Suprapubic skin (tissue), 4 donors: ENCODE measurements at regions not wholly inside any gene's neighbourhood (a gene's known extent, or its start where the extent isn't known, plus 50 kb on each side); places are given as distances from the start of the nearest gene placed in this dataset.

ENCODE experiments used
- DNase-seq, 2 donors: peaks; one replicate each; pipeline ENCODE4 v3.0.0-alpha.2; 2019; ENCODE audit warnings: low spot score in 2 of 2
- H3K27ac ChIP-seq: fragments of 200-600 bp; sonication (generic); one replicate; pipeline ENCODE4 v1.5.1; 2019
- H3K27me3 ChIP-seq: fragments of 200-600 bp; sonication (generic); one replicate; pipeline ENCODE4 v1.5.1; 2019
- H3K36me3 ChIP-seq: fragments of 200-600 bp; sonication (generic); one replicate; pipeline ENCODE4 v1.5.1; 2019
- H3K4me1 ChIP-seq: fragments of 200-600 bp; sonication (generic); one replicate; pipeline ENCODE4 v1.5.1; 2019
- H3K4me3 ChIP-seq: fragments of 200-600 bp; sonication (generic); one replicate; pipeline ENCODE4 v1.5.1; 2019; ENCODE audit warnings: mild to moderate bottlenecking
- H3K9me3 ChIP-seq: fragments of 200-600 bp; sonication (generic); one replicate; pipeline ENCODE4 v1.5.1; 2019
- CTCF ChIP-seq, 2 donors: fragments of 200-600 bp in 1 of 2; fragments of 450-650 bp in 1 of 2; sonication (generic) in 1 of 2; IDR thresholded peaks; one replicate each; pipeline ENCODE4 v1.5.1; 2016 to 2019; ENCODE audit warnings: antibody characterized with exemption in 2 of 2, mild to moderate bottlenecking in 1 of 2, moderate library complexity in 1 of 2
- EP300 ChIP-seq: sonication (generic); formaldehyde crosslinking; IDR thresholded peaks from one replicate; pipeline ENCODE4 v1.6.1; 2017; ENCODE audit warnings: antibody characterized with exemption
- POLR2A ChIP-seq, 2 donors: fragments of 450-650 bp; IDR thresholded peaks; one replicate each; pipeline ENCODE4 v1.6.1; 2017; ENCODE audit warnings: antibody characterized with exemption in 2 of 2, mild to moderate bottlenecking in 2 of 2, moderate library complexity in 2 of 2
- POLR2AphosphoS5 ChIP-seq, 3 donors: sonication (generic); formaldehyde crosslinking; IDR thresholded peaks; one replicate each; pipeline ENCODE4 v1.6.1; 2017; ENCODE audit warnings: antibody characterized with exemption in 3 of 3
- WGBS: methylation state at CpG from one replicate; pipeline ENCODE4 v1.1.5; 2018; 5-methylcytosine and 5-hydroxymethylcytosine counted together

DNA sequence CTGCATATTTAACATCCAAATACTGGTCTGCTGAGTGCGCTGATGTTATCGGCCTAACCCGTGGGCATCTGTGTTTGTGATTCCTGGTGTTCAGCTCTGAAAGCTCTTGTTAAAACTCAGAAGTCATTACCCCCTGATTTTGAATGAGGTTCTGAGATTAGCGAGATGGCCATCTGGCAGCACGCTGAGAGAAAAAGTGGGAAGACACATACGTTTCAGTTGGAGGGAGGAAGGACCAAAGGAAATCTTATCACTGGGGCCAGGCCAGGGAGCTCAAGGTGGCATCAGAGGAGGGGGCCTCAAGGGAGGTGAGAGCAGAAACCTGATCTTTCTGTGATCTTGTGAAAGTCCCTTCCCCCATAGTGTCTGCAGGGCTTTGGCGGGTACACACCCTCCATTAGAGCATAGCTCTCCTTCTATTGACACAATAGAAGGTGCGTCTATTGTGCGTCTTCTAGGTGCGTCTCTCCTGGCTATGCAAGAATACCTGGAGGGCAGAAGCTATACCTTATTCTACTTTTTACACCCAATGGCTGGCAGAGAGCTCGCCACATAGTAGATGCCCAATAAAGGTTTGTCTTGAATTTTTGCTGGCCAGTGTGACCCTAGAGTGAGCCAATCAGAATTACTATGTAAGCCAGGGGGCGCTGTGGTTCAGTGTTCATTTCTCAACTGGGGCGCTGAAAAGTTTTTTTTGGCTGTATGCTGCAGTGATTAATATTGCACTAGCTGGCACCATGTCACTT, 182.4 kb downstream of the SHQ1 start:
- no peaks in the 10 kb centered on the region for H3K36me3 ChIP-seq
- no peaks in the 10 kb centered on the region for H3K27me3 ChIP-seq
- no peak overlapping the region for H3K4me3 ChIP-seq
- no peak for DNase-seq
- H3K4me1 ChIP-seq: peaks cover 30% of the 10 kb centered on the region
- H3K9me3 ChIP-seq: no peaks in the 10 kb centered on the region
- H3K27ac ChIP-seq: no peak overlapping the region
- TF ChIP-seq EP300 (no peak), CTCF (IDR thresholded peaks at IDR 0.05) (peak in 1 of 2 donors; percentile 36)
- WGBS: 67% methylated on average over 13 of the region's 13 CpGs

- WGBS: 72% methylated on average over 4 of the region's 4 CpGs
- H3K27me3 ChIP-seq: no peaks in the 10 kb centered on the region
- H3K4me1 ChIP-seq: peaks cover 38% of the 10 kb centered on the region
- no peaks in the 10 kb centered on the region for H3K9me3 ChIP-seq
- H3K36me3 ChIP-seq: no peaks in the 10 kb centered on the region
- no peak overlapping the region for H3K27ac ChIP-seq
- no peak for DNase-seq
- TF ChIP-seq EP300 (no peak), POLR2A (IDR thresholded peaks at IDR 0.05) (no peak)
- H3K4me3 ChIP-seq: no peak overlapping the region
Measured at GRCh38 chr3:72665103-72665502, 183.1 kb downstream of the SHQ1 start.

DNA sequence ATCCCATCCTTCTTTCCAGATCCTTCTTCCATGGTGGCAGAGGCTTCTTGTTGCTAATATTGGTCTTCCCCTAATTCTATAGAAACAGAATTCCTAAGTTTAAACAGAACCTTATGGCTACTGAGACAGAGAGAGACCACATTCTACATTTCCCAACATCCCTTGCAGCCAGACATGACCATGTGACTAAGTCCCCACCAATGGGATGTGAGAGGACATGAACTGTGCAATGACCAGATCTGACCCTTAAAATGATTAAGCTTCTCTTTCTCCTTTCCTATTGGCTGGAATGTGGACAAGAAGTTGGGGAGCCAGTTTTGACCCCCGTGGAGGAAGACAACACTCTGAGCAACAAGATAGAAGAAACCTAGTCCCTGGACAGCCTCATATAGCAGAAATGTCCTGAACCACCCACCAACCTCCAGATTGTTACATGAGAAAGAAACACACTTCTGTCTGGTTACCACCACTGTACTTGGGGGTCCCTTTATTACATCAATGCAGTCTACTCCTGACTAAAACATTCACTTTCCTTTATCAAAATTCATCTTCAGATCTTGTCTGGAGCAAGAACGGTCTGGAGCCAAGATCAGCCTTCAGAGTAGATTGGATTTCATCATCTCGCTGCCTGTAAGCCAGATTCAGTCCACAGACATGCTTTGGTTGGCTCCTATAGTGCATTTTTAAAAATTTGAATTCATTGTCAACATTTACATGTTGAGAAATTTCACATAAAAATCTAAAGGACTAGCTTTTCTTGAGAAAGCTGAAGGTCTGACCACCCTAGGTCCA, 183.9 kb downstream of the SHQ1 start:
- peaks cover 43% of the 10 kb centered on the region for H3K4me1 ChIP-seq
- H3K4me3 ChIP-seq: no peak overlapping the region
- peak overlapping the region; percentile 42 for H3K27ac ChIP-seq
- H3K27me3 ChIP-seq: no peaks in the 10 kb centered on the region
- DNase-seq: no peak
- H3K9me3 ChIP-seq: no peaks in the 10 kb centered on the region
- 54% methylated on average over 3 of the region's 3 CpGs for WGBS
- H3K36me3 ChIP-seq: no peaks in the 10 kb centered on the region
- TF ChIP-seq POLR2A (IDR thresholded peaks at IDR 0.05): no peak
- no peak for TF ChIP-seq POLR2AphosphoS5 (IDR thresholded peaks at IDR 0.05)
- TF ChIP-seq EP300: no peak
- TF ChIP-seq CTCF (IDR thresholded peaks at IDR 0.05): no peak

- DNase-seq: no peak
- TF ChIP-seq CTCF (IDR thresholded peaks at IDR 0.05) (no peak), POLR2AphosphoS5 (IDR thresholded peaks at IDR 0.05) (no peak), EP300 (no peak), POLR2A (IDR thresholded peaks at IDR 0.05) (no peak)
- WGBS: 45% methylated on average over 4 of the region's 4 CpGs
- Histone ChIP-seq H3K4me1 (peaks cover 46% of the 10 kb centered on the region), H3K36me3 (no peaks in the 10 kb centered on the region), H3K9me3 (no peaks in the 10 kb centered on the region), H3K27ac (peak overlapping the region; percentile 65), H3K4me3 (no peak overlapping the region), H3K27me3 (no peaks in the 10 kb centered on the region)
Measured at GRCh38 chr3:72663429-72663828, 184.8 kb downstream of the SHQ1 start.

GRCh38 chr3:72661115-72661457, 187.2 kb downstream of the SHQ1 start:
- Histone ChIP-seq H3K9me3 (no peaks in the 10 kb centered on the region), H3K4me3 (no peak overlapping the region), H3K4me1 (peaks cover 51% of the 10 kb centered on the region), H3K36me3 (no peaks in the 10 kb centered on the region), H3K27ac (no peak overlapping the region), H3K27me3 (peaks cover under 1% of the 10 kb centered on the region)
- 29% methylated on average over 2 of the region's 2 CpGs for WGBS
- peak in 1 of 2 donors; percentile 68 for DNase-seq
- TF ChIP-seq EP300: no peak
- TF ChIP-seq POLR2AphosphoS5 (IDR thresholded peaks at IDR 0.05): peak; percentile 11 to 79 (median 56)
- TF ChIP-seq CTCF (IDR thresholded peaks at IDR 0.05): no peak
- TF ChIP-seq POLR2A (IDR thresholded peaks at IDR 0.05): no peak
